ENCODE measurements at regions not wholly inside any gene's neighbourhood (a gene's known extent, or its start where the extent isn't known, plus 50 kb on each side); places are given as distances from the start of the nearest gene placed in this dataset.

DNA sequence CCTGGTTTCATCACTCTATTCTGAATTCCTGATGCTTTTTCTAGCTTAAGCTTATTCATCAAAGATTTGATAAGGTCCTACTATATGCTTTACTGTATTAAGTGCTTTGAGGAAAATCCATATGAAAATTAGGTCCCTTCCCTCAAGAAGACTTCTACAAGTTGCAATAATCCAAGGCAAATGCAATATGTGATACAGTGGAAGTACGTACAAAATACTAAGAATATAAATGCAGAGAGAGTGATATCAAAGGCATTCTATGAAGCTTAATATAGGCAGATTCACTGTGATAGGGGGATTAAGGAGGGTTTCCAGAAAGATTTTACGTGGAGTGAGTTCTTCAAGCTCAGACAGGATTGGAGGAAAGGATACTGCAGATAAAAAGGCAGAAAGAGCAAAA, 142.1 kb downstream of the C6orf118 start:
- no peak for TF ChIP-seq CEBPB (IDR thresholded peaks at IDR 0.05)
- TF ChIP-seq YY1 (IDR thresholded peaks at IDR 0.05; ENCODE audit: low read depth), result no peak
- no peak for TF ChIP-seq ZBTB7A (IDR thresholded peaks at IDR 0.05; ENCODE audit: low read depth)
- TF ChIP-seq, protein P1, sequence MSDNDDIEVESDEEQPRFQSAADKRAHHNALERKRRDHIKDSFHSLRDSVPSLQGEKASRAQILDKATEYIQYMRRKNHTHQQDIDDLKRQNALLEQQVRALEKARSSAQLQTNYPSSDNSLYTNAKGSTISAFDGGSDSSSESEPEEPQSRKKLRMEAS (IDR thresholded peaks at IDR 0.05), result no peak
- TF ChIP-seq, protein P2, sequence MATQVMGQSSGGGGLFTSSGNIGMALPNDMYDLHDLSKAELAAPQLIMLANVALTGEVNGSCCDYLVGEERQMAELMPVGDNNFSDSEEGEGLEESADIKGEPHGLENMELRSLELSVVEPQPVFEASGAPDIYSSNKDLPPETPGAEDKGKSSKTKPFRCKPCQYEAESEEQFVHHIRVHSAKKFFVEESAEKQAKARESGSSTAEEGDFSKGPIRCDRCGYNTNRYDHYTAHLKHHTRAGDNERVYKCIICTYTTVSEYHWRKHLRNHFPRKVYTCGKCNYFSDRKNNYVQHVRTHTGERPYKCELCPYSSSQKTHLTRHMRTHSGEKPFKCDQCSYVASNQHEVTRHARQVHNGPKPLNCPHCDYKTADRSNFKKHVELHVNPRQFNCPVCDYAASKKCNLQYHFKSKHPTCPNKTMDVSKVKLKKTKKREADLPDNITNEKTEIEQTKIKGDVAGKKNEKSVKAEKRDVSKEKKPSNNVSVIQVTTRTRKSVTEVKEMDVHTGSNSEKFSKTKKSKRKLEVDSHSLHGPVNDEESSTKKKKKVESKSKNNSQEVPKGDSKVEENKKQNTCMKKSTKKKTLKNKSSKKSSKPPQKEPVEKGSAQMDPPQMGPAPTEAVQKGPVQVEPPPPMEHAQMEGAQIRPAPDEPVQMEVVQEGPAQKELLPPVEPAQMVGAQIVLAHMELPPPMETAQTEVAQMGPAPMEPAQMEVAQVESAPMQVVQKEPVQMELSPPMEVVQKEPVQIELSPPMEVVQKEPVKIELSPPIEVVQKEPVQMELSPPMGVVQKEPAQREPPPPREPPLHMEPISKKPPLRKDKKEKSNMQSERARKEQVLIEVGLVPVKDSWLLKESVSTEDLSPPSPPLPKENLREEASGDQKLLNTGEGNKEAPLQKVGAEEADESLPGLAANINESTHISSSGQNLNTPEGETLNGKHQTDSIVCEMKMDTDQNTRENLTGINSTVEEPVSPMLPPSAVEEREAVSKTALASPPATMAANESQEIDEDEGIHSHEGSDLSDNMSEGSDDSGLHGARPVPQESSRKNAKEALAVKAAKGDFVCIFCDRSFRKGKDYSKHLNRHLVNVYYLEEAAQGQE (IDR thresholded peaks at IDR 0.05; ENCODE audit: low read depth), result no peak
- no peak for TF ChIP-seq RAD21 (IDR thresholded peaks at IDR 0.05; ENCODE audit: low read depth)
- no peak for TF ChIP-seq TAF1 (IDR thresholded peaks at IDR 0.05; ENCODE audit: low read depth)
- TF ChIP-seq EGR1 (IDR thresholded peaks at IDR 0.05), result no peak
- TF ChIP-seq, protein P3, sequence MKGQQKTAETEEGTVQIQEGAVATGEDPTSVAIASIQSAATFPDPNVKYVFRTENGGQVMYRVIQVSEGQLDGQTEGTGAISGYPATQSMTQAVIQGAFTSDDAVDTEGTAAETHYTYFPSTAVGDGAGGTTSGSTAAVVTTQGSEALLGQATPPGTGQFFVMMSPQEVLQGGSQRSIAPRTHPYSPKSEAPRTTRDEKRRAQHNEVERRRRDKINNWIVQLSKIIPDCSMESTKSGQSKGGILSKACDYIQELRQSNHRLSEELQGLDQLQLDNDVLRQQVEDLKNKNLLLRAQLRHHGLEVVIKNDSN (IDR thresholded peaks at IDR 0.05), result no peak
- no peak for TF ChIP-seq EP300 (IDR thresholded peaks at IDR 0.05; ENCODE audit: borderline replicate concordance)
- TF ChIP-seq TEAD4 (IDR thresholded peaks at IDR 0.05), result no peak
- TF ChIP-seq CREB1 (IDR thresholded peaks at IDR 0.05; ENCODE audit: low read depth), result no peak
